ENCODE measurements at regions not wholly inside any gene's neighbourhood (a gene's known extent, or its start where the extent isn't known, plus 50 kb on each side); places are given as distances from the start of the nearest gene placed in this dataset.

DNA sequence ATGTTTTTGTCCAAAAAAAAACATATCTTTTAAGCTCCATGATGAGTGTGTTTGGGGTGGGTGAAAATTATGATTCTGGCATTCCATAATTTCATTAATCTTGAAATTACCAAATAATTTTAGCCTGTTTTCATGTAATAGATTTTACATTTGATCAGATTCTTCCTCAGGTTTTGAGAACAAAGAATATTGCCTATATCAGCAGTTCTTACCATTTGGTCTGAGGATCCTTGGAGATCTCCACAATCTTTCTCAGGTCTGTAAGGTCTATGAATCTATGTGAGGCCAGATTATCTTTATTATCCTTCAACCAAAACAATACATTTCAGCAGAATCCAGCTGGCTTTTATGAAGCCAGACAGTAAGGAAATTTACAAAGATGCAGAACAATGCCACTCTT, 373.3 kb upstream of the E2F7 start:
- DNase-seq: no peak
- no peak overlapping the region for H3K27ac Mint-ChIP-seq

More for the DNA sequence above, 373.3 kb upstream of the E2F7 start:
- Histone ChIP-seq H3K4me2 (ENCODE audit: insufficient read depth, insufficient read length, low read length) (no peak overlapping the region), H2BK120ac (ENCODE audit: low read depth, low read length, poor library complexity, severe bottlenecking) (no peak overlapping the region), H2BK20ac (ENCODE audit: low read depth, low read length, poor library complexity, severe bottlenecking) (no peak overlapping the region), H3K9me3 (ENCODE audit: control insufficient read depth, low read depth, low read length) (no peaks in the 10 kb centered on the region), H2BK15ac (ENCODE audit: low read depth, low read length) (no peak overlapping the region), H3K23ac (ENCODE audit: insufficient read length, low read depth, low read length) (no peak overlapping the region), H4K91ac (ENCODE audit: insufficient read length, low read depth, low read length) (no peak overlapping the region), H4K8ac (replicated peaks; ENCODE audit: insufficient read length, low read depth, low read length) (no peak overlapping the region), H2AK5ac (ENCODE audit: insufficient read length, low read length) (no peak overlapping the region), H3K79me2 (ENCODE audit: insufficient read depth, low read length) (no peaks in the 10 kb centered on the region), H3K4ac (ENCODE audit: low read depth, low read length) (no peak overlapping the region), H2BK12ac (ENCODE audit: insufficient read length, low read depth, low read length) (no peak overlapping the region), H3K18ac (ENCODE audit: insufficient read length, low read depth, low read length) (no peak overlapping the region), H4K20me1 (ENCODE audit: control insufficient read depth, insufficient read depth, insufficient read length) (no peaks in the 10 kb centered on the region), H2BK5ac (ENCODE audit: insufficient read length, low read length) (no peak overlapping the region), H4K5ac (ENCODE audit: insufficient read length, low read depth, low read length) (no peak overlapping the region), H2AFZ (ENCODE audit: low read length) (no peak overlapping the region), H3K14ac (ENCODE audit: insufficient read depth, low read length) (no peak overlapping the region), H3K9ac (ENCODE audit: extremely low read depth, insufficient read length, low read length) (no peak overlapping the region), H3K79me1 (ENCODE audit: insufficient read depth, low read depth, low read length, poor library complexity, severe bottlenecking) (no peaks in the 10 kb centered on the region), H3K27me3 (ENCODE audit: insufficient read depth, low read length) (no peaks in the 10 kb centered on the region), H3K4me1 (ENCODE audit: insufficient read depth, low read length) (no peaks in the 10 kb centered on the region), H3T11ph (ENCODE audit: low read length) (no peak overlapping the region), H3K23me2 (ENCODE audit: insufficient read length, low read depth, low read length, poor library complexity, severe bottlenecking) (no peaks in the 10 kb centered on the region), H3K56ac (ENCODE audit: insufficient read length, low read depth, low read length) (no peak overlapping the region), H3K27ac (ENCODE audit: insufficient read length, low read depth, low read length) (no peak overlapping the region)
- Mint-ChIP-seq H3K36me3 (ENCODE audit: insufficient read depth in 1 of 3, low read depth in 3 of 3) (no peaks in the 10 kb centered on the region), H3K9me3 (no peaks in the 10 kb centered on the region), H3K4me1 (peaks cover 2 to 5% of the 10 kb centered on the region in 2 experiments; a peak in 3 of 4 replicates), H3K4me3 (no peak overlapping the region), H3K27me3 (ENCODE audit: low read depth) (no peaks in the 10 kb centered on the region)
- TF ChIP-seq, protein P1, sequence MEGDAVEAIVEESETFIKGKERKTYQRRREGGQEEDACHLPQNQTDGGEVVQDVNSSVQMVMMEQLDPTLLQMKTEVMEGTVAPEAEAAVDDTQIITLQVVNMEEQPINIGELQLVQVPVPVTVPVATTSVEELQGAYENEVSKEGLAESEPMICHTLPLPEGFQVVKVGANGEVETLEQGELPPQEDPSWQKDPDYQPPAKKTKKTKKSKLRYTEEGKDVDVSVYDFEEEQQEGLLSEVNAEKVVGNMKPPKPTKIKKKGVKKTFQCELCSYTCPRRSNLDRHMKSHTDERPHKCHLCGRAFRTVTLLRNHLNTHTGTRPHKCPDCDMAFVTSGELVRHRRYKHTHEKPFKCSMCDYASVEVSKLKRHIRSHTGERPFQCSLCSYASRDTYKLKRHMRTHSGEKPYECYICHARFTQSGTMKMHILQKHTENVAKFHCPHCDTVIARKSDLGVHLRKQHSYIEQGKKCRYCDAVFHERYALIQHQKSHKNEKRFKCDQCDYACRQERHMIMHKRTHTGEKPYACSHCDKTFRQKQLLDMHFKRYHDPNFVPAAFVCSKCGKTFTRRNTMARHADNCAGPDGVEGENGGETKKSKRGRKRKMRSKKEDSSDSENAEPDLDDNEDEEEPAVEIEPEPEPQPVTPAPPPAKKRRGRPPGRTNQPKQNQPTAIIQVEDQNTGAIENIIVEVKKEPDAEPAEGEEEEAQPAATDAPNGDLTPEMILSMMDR (conservative IDR thresholded peaks at IDR 0.05): no peak
